ENCODE measurements at regions not wholly inside any gene's neighbourhood (a gene's known extent, or its start where the extent isn't known, plus 50 kb on each side); places are given as distances from the start of the nearest gene placed in this dataset.

- Histone ChIP-seq H3K27me3 (ENCODE audit: control insufficient read depth, insufficient read depth, low read length) (no peaks in the 10 kb centered on the region), H3K27ac (ENCODE audit: insufficient read depth, low read length) (no peak overlapping the region), H4K20me1 (ENCODE audit: control insufficient read depth, extremely low read depth, insufficient read depth, low read length) (no peaks in the 10 kb centered on the region), H3K4me3 (replicated peaks in 1 of 4; ENCODE audit: control extremely low read depth in 1 of 4, insufficient read depth in 1 of 4, low read depth in 3 of 4, low read length in 4 of 4) (no peak overlapping the region), H3K9me3 (ENCODE audit: control insufficient read depth, insufficient read depth, low read depth, low read length) (no peaks in the 10 kb centered on the region), H3K9ac (ENCODE audit: insufficient read depth, low read length) (no peak overlapping the region), H3K36me3 (ENCODE audit: control insufficient read depth, insufficient read depth, low read length) (no peaks in the 10 kb centered on the region), H3K79me2 (ENCODE audit: control insufficient read depth, insufficient read depth, low read length) (no peaks in the 10 kb centered on the region), H2AFZ (ENCODE audit: low read length) (no peak overlapping the region), H3K4me1 (ENCODE audit: control insufficient read depth, extremely low read depth, insufficient read depth, low read length) (no peaks in the 10 kb centered on the region), H3K4me2 (ENCODE audit: extremely low read depth, insufficient read depth, low read length) (no peak overlapping the region)
- no peak for DNase-seq (ENCODE audit: low read depth in 2 of 2)
- no peak for TF ChIP-seq CTCF (conservative IDR thresholded peaks at IDR 0.05 in 1 of 2, IDR thresholded peaks at IDR 0.05 in 1 of 2; ENCODE audit: low read depth in 1 of 2, low read length in 2 of 2)
- no peak for TF ChIP-seq EZH2 (IDR thresholded peaks at IDR 0.05; ENCODE audit: low read length, missing control alignments)
Observed at GRCh38 chr15:69842851-69843250, 254.9 kb downstream of the TLE3 start.

GRCh38 chr15:69843276-69843899, 254.3 kb downstream of the TLE3 start:
- Histone ChIP-seq H3K27ac (ENCODE audit: insufficient read depth, low read length) (no peak overlapping the region), H3K4me1 (ENCODE audit: control insufficient read depth, extremely low read depth, insufficient read depth, low read length) (no peaks in the 10 kb centered on the region), H3K9ac (ENCODE audit: insufficient read depth, low read length) (no peak overlapping the region), H3K9me3 (ENCODE audit: control insufficient read depth, insufficient read depth, low read depth, low read length) (no peaks in the 10 kb centered on the region), H3K4me3 (replicated peaks in 1 of 4; ENCODE audit: control extremely low read depth in 1 of 4, insufficient read depth in 1 of 4, low read depth in 3 of 4, low read length in 4 of 4) (no peak overlapping the region), H2AFZ (ENCODE audit: low read length) (no peak overlapping the region), H3K79me2 (ENCODE audit: control insufficient read depth, insufficient read depth, low read length) (no peaks in the 10 kb centered on the region), H4K20me1 (ENCODE audit: control insufficient read depth, extremely low read depth, insufficient read depth, low read length) (no peaks in the 10 kb centered on the region), H3K4me2 (ENCODE audit: extremely low read depth, insufficient read depth, low read length) (no peak overlapping the region), H3K36me3 (ENCODE audit: control insufficient read depth, insufficient read depth, low read length) (no peaks in the 10 kb centered on the region), H3K27me3 (ENCODE audit: control insufficient read depth, insufficient read depth, low read length) (no peaks in the 10 kb centered on the region)
- DNase-seq (ENCODE audit: low read depth in 2 of 2), result no peak
- no peak for TF ChIP-seq EZH2 (IDR thresholded peaks at IDR 0.05; ENCODE audit: low read length, missing control alignments)
- no peak for TF ChIP-seq CTCF (conservative IDR thresholded peaks at IDR 0.05 in 1 of 2, IDR thresholded peaks at IDR 0.05 in 1 of 2; ENCODE audit: low read depth in 1 of 2, low read length in 2 of 2)

- Histone ChIP-seq H3K4me3 (replicated peaks in 1 of 4; ENCODE audit: control extremely low read depth in 1 of 4, insufficient read depth in 1 of 4, low read depth in 3 of 4, low read length in 4 of 4) (no peak overlapping the region), H3K27ac (ENCODE audit: insufficient read depth, low read length) (no peak overlapping the region), H3K4me2 (ENCODE audit: extremely low read depth, insufficient read depth, low read length) (no peak overlapping the region), H3K79me2 (ENCODE audit: control insufficient read depth, insufficient read depth, low read length) (no peaks in the 10 kb centered on the region), H3K27me3 (ENCODE audit: control insufficient read depth, insufficient read depth, low read length) (no peaks in the 10 kb centered on the region), H3K36me3 (ENCODE audit: control insufficient read depth, insufficient read depth, low read length) (no peaks in the 10 kb centered on the region), H2AFZ (ENCODE audit: low read length) (no peak overlapping the region), H3K9me3 (ENCODE audit: control insufficient read depth, insufficient read depth, low read depth, low read length) (no peaks in the 10 kb centered on the region), H4K20me1 (ENCODE audit: control insufficient read depth, extremely low read depth, insufficient read depth, low read length) (no peaks in the 10 kb centered on the region), H3K4me1 (ENCODE audit: control insufficient read depth, extremely low read depth, insufficient read depth, low read length) (no peaks in the 10 kb centered on the region), H3K9ac (ENCODE audit: insufficient read depth, low read length) (no peak overlapping the region)
- no peak for TF ChIP-seq EZH2 (IDR thresholded peaks at IDR 0.05; ENCODE audit: low read length, missing control alignments)
- TF ChIP-seq CTCF (conservative IDR thresholded peaks at IDR 0.05 in 1 of 2, IDR thresholded peaks at IDR 0.05 in 1 of 2; ENCODE audit: low read depth in 1 of 2, low read length in 2 of 2), result no peak
- DNase-seq (ENCODE audit: low read depth in 2 of 2), result no peak
Observed at GRCh38 chr15:69843900-69844304, 253.8 kb downstream of the TLE3 start.
